ENCODE measurements at regions not wholly inside any gene's neighbourhood (a gene's known extent, or its start where the extent isn't known, plus 50 kb on each side); places are given as distances from the start of the nearest gene placed in this dataset.

DNA sequence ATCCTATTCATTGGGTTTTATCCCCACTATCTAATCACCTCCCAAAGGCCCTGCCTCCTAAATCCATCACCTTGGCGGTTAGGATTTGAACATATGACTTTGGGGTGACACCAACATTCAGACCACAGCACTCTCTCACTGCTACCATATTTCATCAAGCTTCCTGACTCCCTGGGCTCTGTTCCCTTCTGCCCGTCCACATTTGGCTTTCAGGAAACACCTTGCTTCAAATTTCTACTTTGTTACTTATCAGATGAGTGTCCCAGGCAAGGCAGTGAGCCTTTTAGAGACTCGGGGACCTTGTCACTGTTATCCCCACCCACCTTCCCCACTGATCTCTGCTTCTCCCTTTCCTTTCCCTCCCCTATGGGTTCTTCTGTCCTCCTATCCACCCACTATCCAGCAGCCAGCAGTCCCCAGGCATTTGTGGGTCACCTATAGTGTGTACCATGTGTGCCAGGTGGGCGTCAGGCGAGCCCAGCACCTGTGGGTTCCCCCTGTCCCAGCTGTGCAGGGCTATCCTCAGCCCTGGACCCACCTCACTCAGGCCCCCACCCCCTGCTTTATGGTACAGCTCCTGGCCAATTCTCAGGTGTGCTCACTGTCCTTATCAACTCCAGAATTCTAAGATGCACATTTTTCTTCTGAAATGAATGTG lies 230.9 kb downstream of the LOXHD1 start:
- Mint-ChIP-seq H3K4me3 (no peak overlapping the region), H3K9me3 (no peaks in the 10 kb centered on the region), H3K27ac (no peak overlapping the region), H3K4me1 (peaks cover 4% of the 10 kb centered on the region), H3K36me3 (no peaks in the 10 kb centered on the region), H3K27me3 (ENCODE audit: low read depth) (no peaks in the 10 kb centered on the region)
- TF ChIP-seq CTCF (IDR thresholded peaks at IDR 0.05; ENCODE audit: unreplicated experiment): no peak
- no peak for DNase-seq (ENCODE audit: low spot score in 2 of 2, unreplicated experiment in 2 of 2)

DNA sequence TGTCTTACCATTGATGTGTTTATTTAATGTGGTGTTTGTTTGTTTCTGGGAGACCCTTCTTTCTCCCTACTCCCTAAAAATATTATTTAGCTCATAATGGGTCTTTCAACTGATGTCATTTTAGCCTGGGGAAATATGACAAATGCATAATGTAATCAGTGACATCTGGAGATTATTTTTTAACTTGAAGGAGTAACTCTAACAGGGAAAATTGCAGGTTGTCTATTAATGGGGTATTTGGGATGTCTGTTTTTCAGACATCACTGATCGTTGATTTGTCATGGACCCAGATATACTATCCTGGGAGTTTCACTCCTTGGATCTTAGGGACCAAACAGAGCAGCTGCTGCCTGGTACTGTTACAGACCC lies 230.4 kb downstream of the LOXHD1 start:
- H3K27me3 Mint-ChIP-seq (ENCODE audit: low read depth): no peaks in the 10 kb centered on the region
- DNase-seq (ENCODE audit: low spot score in 2 of 2, unreplicated experiment in 2 of 2): no peak
- H3K4me3 Mint-ChIP-seq: no peak overlapping the region
- peaks cover 4% of the 10 kb centered on the region for H3K4me1 Mint-ChIP-seq
- H3K9me3 Mint-ChIP-seq: no peaks in the 10 kb centered on the region
- no peak for TF ChIP-seq CTCF (IDR thresholded peaks at IDR 0.05; ENCODE audit: unreplicated experiment)
- no peaks in the 10 kb centered on the region for H3K36me3 Mint-ChIP-seq
- no peak overlapping the region for H3K27ac Mint-ChIP-seq
